AG10803 (cell line): ENCODE measurements at regions not wholly inside any gene's neighbourhood (a gene's known extent, or its start where the extent isn't known, plus 50 kb on each side); places are given as distances from the start of the nearest gene placed in this dataset.

ENCODE experiments used
- DNase-seq: peaks from one replicate; pipeline ENCODE4 v3.0.0; 2010; ENCODE audit warnings: low read depth
- H3K4me3 ChIP-seq: 2 replicates; pipeline ENCODE4 v1.5.1; 2011; ENCODE audit warnings: mild to moderate bottlenecking, low read length, control low read depth
- TF ChIP-seq, protein P1 (sequence below): conservative IDR thresholded peaks from 2 replicates; pipeline ENCODE4 v1.5.1; 2011; ENCODE audit warnings: mild to moderate bottlenecking, low read length, control low read depth, inconsistent platforms

GRCh38 chr1:79595931-79596330 lies 589.4 kb upstream of the ADGRL4 start:
- TF ChIP-seq, protein P1, sequence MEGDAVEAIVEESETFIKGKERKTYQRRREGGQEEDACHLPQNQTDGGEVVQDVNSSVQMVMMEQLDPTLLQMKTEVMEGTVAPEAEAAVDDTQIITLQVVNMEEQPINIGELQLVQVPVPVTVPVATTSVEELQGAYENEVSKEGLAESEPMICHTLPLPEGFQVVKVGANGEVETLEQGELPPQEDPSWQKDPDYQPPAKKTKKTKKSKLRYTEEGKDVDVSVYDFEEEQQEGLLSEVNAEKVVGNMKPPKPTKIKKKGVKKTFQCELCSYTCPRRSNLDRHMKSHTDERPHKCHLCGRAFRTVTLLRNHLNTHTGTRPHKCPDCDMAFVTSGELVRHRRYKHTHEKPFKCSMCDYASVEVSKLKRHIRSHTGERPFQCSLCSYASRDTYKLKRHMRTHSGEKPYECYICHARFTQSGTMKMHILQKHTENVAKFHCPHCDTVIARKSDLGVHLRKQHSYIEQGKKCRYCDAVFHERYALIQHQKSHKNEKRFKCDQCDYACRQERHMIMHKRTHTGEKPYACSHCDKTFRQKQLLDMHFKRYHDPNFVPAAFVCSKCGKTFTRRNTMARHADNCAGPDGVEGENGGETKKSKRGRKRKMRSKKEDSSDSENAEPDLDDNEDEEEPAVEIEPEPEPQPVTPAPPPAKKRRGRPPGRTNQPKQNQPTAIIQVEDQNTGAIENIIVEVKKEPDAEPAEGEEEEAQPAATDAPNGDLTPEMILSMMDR = no peak
- DNase-seq = no peak
- no peak overlapping the region for H3K4me3 ChIP-seq

DNA sequence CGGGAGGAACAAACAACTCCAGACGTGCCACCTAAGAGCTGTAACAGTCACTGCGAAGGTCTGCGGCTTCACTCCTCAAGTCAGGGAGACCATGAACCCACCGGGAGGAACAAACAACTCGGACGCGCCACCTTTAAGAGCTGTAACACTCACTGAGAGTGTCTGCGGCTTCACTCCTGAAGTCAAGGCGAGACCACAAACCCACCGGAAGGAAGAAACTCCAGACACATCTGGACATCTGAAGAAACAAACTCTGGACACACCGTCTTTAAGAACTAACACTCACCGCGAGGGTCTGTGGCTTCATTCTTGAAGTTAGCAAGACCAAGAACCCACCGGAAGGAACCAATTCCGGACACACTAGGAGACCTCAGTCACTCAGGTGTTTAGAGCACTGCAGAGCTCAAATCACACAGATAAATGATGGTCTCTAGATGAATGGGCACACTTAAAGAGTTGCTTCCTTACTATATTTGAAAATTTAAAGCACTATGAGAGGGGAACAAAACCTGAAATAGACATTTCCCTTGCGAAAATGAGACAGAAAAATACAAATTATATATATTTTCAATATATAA lies 587.7 kb upstream of the ADGRL4 start:
- DNase-seq = no peak
- TF ChIP-seq, protein P1 = no peak
- no peak overlapping the region for H3K4me3 ChIP-seq

DNA sequence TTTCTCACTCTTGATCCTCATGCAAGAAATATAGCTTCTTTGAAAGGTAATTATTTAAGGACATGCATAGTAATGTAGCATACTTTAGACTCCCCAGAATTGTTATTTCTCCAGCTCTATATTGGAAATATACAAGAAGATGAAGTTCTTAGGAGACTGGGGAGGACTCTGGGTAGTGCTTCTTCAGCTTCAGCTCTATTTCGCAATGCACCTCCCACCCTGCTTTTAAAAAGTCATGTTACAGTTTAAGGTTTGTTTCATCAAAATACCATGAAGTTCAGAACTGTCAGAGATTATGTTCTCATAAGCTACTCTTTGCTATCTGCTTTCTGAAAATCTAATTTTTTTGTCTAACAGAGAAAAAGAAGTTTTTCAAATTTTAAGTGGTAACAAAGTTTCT lies 586.2 kb upstream of the ADGRL4 start:
- no peak overlapping the region for H3K4me3 ChIP-seq
- TF ChIP-seq, protein P1 = no peak
- DNase-seq = no peak

GRCh38 chr1:79588719-79589118 lies 582.2 kb upstream of the ADGRL4 start:
- DNase-seq = no peak
- TF ChIP-seq, protein P1 = no peak
- no peak overlapping the region for H3K4me3 ChIP-seq

- TF ChIP-seq, protein P1 = peak; percentile 11; the same call in 1 of the 2 replicates
- no peak for DNase-seq
- no peak overlapping the region for H3K4me3 ChIP-seq
Observed at GRCh38 chr1:79587229-79587628, 580.7 kb upstream of the ADGRL4 start.

DNA sequence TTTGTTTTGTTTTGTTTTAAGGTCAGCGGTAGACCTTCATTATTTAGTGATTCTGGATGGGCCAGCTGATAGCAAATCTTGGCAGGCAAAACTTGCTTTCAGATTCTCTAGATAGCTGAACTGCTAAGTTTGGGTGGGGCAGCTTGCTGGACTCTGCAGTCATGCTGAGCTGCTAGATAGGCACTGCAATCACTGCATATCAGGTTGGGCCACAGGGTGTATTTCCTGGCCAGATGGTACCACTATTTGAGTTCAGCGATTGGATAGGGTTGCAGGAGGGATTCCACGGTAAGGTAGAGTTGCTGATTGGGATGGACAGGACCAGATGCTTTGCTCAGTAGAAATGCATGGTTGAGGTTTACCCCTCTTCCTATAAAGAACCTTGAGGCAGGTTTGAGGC lies 579.3 kb upstream of the ADGRL4 start:
- TF ChIP-seq, protein P1 = no peak
- H3K4me3 ChIP-seq = no peak overlapping the region
- no peak for DNase-seq

DNA sequence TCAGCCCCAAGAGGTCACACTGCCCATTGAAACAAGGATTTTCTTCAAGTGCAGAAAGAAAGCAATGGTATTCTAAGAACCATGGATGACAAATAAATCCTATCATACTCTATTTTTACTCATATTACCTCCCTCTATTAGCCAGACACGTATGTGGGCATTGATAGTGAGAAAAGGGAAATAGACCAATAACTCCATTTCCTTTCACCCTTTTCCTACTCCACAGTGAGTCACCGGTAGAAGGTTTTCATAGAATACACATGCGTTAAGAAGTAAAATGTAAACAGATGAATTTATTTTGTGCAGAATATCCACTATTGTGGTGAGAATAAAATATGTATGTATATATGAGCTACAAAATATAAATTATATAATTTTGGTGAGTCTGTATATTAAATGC lies 568.9 kb upstream of the ADGRL4 start:
- no peak for DNase-seq
- no peak overlapping the region for H3K4me3 ChIP-seq
- TF ChIP-seq, protein P1 = no peak
